ENCODE measurements at regions not wholly inside any gene's neighbourhood (a gene's known extent, or its start where the extent isn't known, plus 50 kb on each side); places are given as distances from the start of the nearest gene placed in this dataset.

- H4K20me1 ChIP-seq (ENCODE audit: low read depth, low read length), result no peaks in the 10 kb centered on the region
- H3K27ac ChIP-seq (ENCODE audit: low read depth, low read length), result no peak overlapping the region
- H3K4me2 ChIP-seq (ENCODE audit: low read depth, low read length, poor library complexity, severe bottlenecking), result no peak overlapping the region
- TF ChIP-seq EZH2phosphoT487 (conservative IDR thresholded peaks at IDR 0.05; ENCODE audit: low read length) (no peak), CTCF (IDR thresholded peaks at IDR 0.05; ENCODE audit: insufficient read depth, low read length, poor library complexity, severe bottlenecking) (no peak)
- H3K9me2 ChIP-seq (replicated peaks; ENCODE audit: insufficient read depth, low read length), result no peaks in the 10 kb centered on the region
- no peak overlapping the region for H3K9ac ChIP-seq (ENCODE audit: low read length)
- H2AFZ ChIP-seq (ENCODE audit: low read depth, low read length, severe bottlenecking), result no peak overlapping the region
- no peaks in the 10 kb centered on the region for H3K9me3 ChIP-seq (ENCODE audit: insufficient read depth, low read length)
- H3K27me3 ChIP-seq (ENCODE audit: low read length), result no peaks in the 10 kb centered on the region
- no peaks in the 10 kb centered on the region for H3K36me3 ChIP-seq (ENCODE audit: low read length)
- no peak overlapping the region for H3K4me3 ChIP-seq (ENCODE audit: insufficient read depth, low read length, poor library complexity, severe bottlenecking)
- H3F3A ChIP-seq (ENCODE audit: insufficient read depth), result no peaks in the 10 kb centered on the region
- no peaks in the 10 kb centered on the region for H3K79me2 ChIP-seq (ENCODE audit: insufficient read depth, low read length)
Observed at GRCh38 chr5:167307042-167307441, 984.4 kb upstream of the WWC1 start.

GRCh38 chr5:167308466-167308865 is 983.0 kb upstream of the WWC1 start:
- Histone ChIP-seq H3K79me2 (ENCODE audit: insufficient read depth, low read length) (no peaks in the 10 kb centered on the region), H3K9ac (ENCODE audit: low read length) (no peak overlapping the region), H3K4me3 (ENCODE audit: insufficient read depth, low read length, poor library complexity, severe bottlenecking) (no peak overlapping the region), H3K36me3 (ENCODE audit: low read length) (no peaks in the 10 kb centered on the region), H3K9me3 (ENCODE audit: insufficient read depth, low read length) (no peaks in the 10 kb centered on the region), H2AFZ (ENCODE audit: low read depth, low read length, severe bottlenecking) (no peak overlapping the region), H3K27ac (ENCODE audit: low read depth, low read length) (no peak overlapping the region), H3K27me3 (ENCODE audit: low read length) (no peaks in the 10 kb centered on the region), H3F3A (ENCODE audit: insufficient read depth) (no peaks in the 10 kb centered on the region), H3K4me2 (ENCODE audit: low read depth, low read length, poor library complexity, severe bottlenecking) (no peak overlapping the region), H3K9me2 (replicated peaks; ENCODE audit: insufficient read depth, low read length) (no peaks in the 10 kb centered on the region), H4K20me1 (ENCODE audit: low read depth, low read length) (no peaks in the 10 kb centered on the region)
- no peak for TF ChIP-seq EZH2phosphoT487 (conservative IDR thresholded peaks at IDR 0.05; ENCODE audit: low read length)
- TF ChIP-seq CTCF (IDR thresholded peaks at IDR 0.05; ENCODE audit: insufficient read depth, low read length, poor library complexity, severe bottlenecking), result no peak

GRCh38 chr5:167309941-167310517 is 981.4 kb upstream of the WWC1 start:
- Histone ChIP-seq H3K4me2 (ENCODE audit: low read depth, low read length, poor library complexity, severe bottlenecking) (no peak overlapping the region), H3K27ac (ENCODE audit: low read depth, low read length) (no peak overlapping the region), H3F3A (ENCODE audit: insufficient read depth) (no peaks in the 10 kb centered on the region), H3K9ac (ENCODE audit: low read length) (no peak overlapping the region), H3K79me2 (ENCODE audit: insufficient read depth, low read length) (no peaks in the 10 kb centered on the region), H3K9me3 (ENCODE audit: insufficient read depth, low read length) (no peaks in the 10 kb centered on the region), H3K27me3 (ENCODE audit: low read length) (no peaks in the 10 kb centered on the region), H2AFZ (ENCODE audit: low read depth, low read length, severe bottlenecking) (no peak overlapping the region), H4K20me1 (ENCODE audit: low read depth, low read length) (no peaks in the 10 kb centered on the region), H3K9me2 (replicated peaks; ENCODE audit: insufficient read depth, low read length) (no peaks in the 10 kb centered on the region), H3K4me3 (ENCODE audit: insufficient read depth, low read length, poor library complexity, severe bottlenecking) (no peak overlapping the region), H3K36me3 (ENCODE audit: low read length) (no peaks in the 10 kb centered on the region)
- TF ChIP-seq CTCF (IDR thresholded peaks at IDR 0.05; ENCODE audit: insufficient read depth, low read length, poor library complexity, severe bottlenecking), result no peak

Data from SU-DHL-6 (cell line).